OCI-LY7 (cell line): ENCODE measurements at regions not wholly inside any gene's neighbourhood (a gene's known extent, or its start where the extent isn't known, plus 50 kb on each side); places are given as distances from the start of the nearest gene placed in this dataset.

ENCODE experiments used
- CTCF ChIP-seq: fragments of 200-600 bp; sonication (generic); conservative IDR thresholded peaks from 2 replicates; pipeline ENCODE4 v1.5.1; 2014; ENCODE audit warnings: mild to moderate bottlenecking, antibody characterized with exemption, low read length, moderate library complexity, mixed read lengths
- EZH2phosphoT487 ChIP-seq: fragments of 200-600 bp; sonication (generic); IDR thresholded peaks from 2 replicates; pipeline ENCODE4 v1.6.1; 2018; ENCODE audit warnings: low read depth, borderline replicate concordance, mild to moderate bottlenecking, mixed run types, antibody characterized with exemption, low read length, moderate library complexity, mixed read lengths

DNA sequence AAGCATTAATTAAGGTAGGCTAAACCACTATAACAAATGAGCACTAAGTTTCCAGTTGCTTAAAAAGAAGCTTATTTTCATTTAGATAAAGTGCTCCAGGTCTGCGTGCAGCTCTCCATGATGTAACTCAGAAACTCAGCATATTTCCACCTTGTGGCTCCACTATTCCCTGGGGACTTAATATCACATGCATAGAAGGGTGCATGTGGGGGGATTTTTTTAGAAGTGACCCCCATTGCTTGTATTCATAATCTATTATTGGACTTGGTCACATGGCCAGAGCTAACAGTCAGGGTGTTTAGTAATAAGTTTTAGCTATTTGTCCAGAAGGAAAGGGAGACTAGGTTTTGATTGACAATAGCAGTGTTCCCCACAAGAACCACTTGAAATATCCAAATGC lies 86.8 kb downstream of the TMCO5A start:
- TF ChIP-seq CTCF (no peak), EZH2phosphoT487 (no peak)
